Neuronal stem cell (in vitro differentiated cells): ENCODE measurements at regions not wholly inside any gene's neighbourhood (a gene's known extent, or its start where the extent isn't known, plus 50 kb on each side); places are given as distances from the start of the nearest gene placed in this dataset.
A peak's percentile ranks its signal among the peaks of the same experiment; 100 is the strongest.

Experiments used
- DNase-seq: peaks from one replicate; pipeline ENCODE4 v3.0.0-alpha.2; 2013; ENCODE audit warnings: low spot score
- H2AFZ ChIP-seq: one replicate; pipeline ENCODE4 v1.6.1; 2013; ENCODE audit warnings: mild to moderate bottlenecking, low read length, inconsistent platforms
- H2AK5ac ChIP-seq: 2 replicates; pipeline ENCODE4 v1.6.1; 2013; ENCODE audit warnings: low read depth, mild to moderate bottlenecking, inconsistent platforms, low read length, moderate library complexity, mixed read lengths
- H2BK120ac ChIP-seq: 2 replicates; pipeline ENCODE4 v1.6.1; 2013; ENCODE audit warnings: low read depth, mild to moderate bottlenecking, inconsistent platforms, low read length, moderate library complexity, mixed read lengths
- H2BK12ac ChIP-seq: one replicate; pipeline ENCODE4 v1.6.1; 2013; ENCODE audit warnings: low read length, inconsistent platforms
- H2BK15ac ChIP-seq: 2 replicates; pipeline ENCODE4 v1.6.1; 2013; ENCODE audit warnings: mild to moderate bottlenecking, low read length, inconsistent platforms, mixed read lengths
- H2BK5ac ChIP-seq: one replicate; pipeline ENCODE4 v1.6.1; 2013; ENCODE audit warnings: inconsistent platforms, mild to moderate bottlenecking, low read length, moderate library complexity
- H3K14ac ChIP-seq: one replicate; pipeline ENCODE4 v1.6.1; 2013; ENCODE audit warnings: low read length, inconsistent platforms
- H3K18ac ChIP-seq: 2 replicates; pipeline ENCODE4 v1.6.1; 2013; ENCODE audit warnings: low read length, inconsistent platforms
- H3K23ac ChIP-seq: 2 replicates; pipeline ENCODE4 v1.6.1; 2013; ENCODE audit warnings: low read depth, mild to moderate bottlenecking, mixed read lengths, low read length, inconsistent platforms; ENCODE audit not compliant: poor library complexity
- H3K27ac ChIP-seq: replicated peaks from 3 replicates; pipeline ENCODE4 v1.5.1; 2013; ENCODE audit warnings: low read length, inconsistent platforms
- H3K27me3 ChIP-seq, 3 experiments: 2 replicates each; pipeline ENCODE4 v1.6.1; 2013; ENCODE audit warnings: low read length in 3 of 3, mild to moderate bottlenecking in 2 of 3, inconsistent platforms in 1 of 3, low read depth in 1 of 3, mixed read lengths in 1 of 3, moderate library complexity in 1 of 3; ENCODE audit not compliant: control insufficient read depth in 3 of 3, insufficient read depth in 3 of 3
- H3K36me3 ChIP-seq, 2 donors: replicated peaks in 1 of 2; 2 replicates each; pipeline ENCODE4 v1.6.1; 2013; ENCODE audit warnings: low read length in 2 of 2; ENCODE audit not compliant: control insufficient read depth in 2 of 2, insufficient read depth in 2 of 2
- H3K4ac ChIP-seq: 2 replicates; pipeline ENCODE4 v1.6.1; 2013; ENCODE audit warnings: inconsistent platforms, mild to moderate bottlenecking, low read length, moderate library complexity
- H3K4me1 ChIP-seq, 2 donors: 1 replicate in 1 of 2; 2 replicates in 1 of 2; pipeline ENCODE4 v1.6.1; 2013; ENCODE audit warnings: low read length in 2 of 2, low read depth in 1 of 2; ENCODE audit not compliant: control insufficient read depth in 2 of 2, insufficient read depth in 1 of 2
- H3K4me2 ChIP-seq: one replicate; pipeline ENCODE4 v1.6.1; 2013; ENCODE audit warnings: mild to moderate bottlenecking, low read length, inconsistent platforms; ENCODE audit not compliant: insufficient read depth, poor library complexity, severe bottlenecking
- H3K4me3 ChIP-seq, 2 donors: 2 replicates each; pipeline ENCODE4 v1.5.1; 2013; ENCODE audit warnings: low read length in 2 of 2, mild to moderate bottlenecking in 2 of 2, inconsistent platforms in 1 of 2, moderate library complexity in 1 of 2
- H3K79me1 ChIP-seq: one replicate; pipeline ENCODE4 v1.6.1; 2013; ENCODE audit warnings: low read depth, mild to moderate bottlenecking, inconsistent platforms, low read length, moderate library complexity
- H3K9ac ChIP-seq: one replicate; pipeline ENCODE4 v1.6.1; 2013; ENCODE audit warnings: mild to moderate bottlenecking, low read depth, low read length, inconsistent platforms; ENCODE audit not compliant: poor library complexity
- H3K9me3 ChIP-seq, 2 donors: replicated peaks in 1 of 2; 2 replicates each; pipeline versions ENCODE3 to v1.6.1; 2013; ENCODE audit warnings: low read length in 2 of 2, mild to moderate bottlenecking in 2 of 2, inconsistent platforms in 1 of 2, low read depth in 1 of 2, mixed read lengths in 1 of 2, moderate library complexity in 1 of 2; ENCODE audit not compliant: control insufficient read depth in 2 of 2, insufficient read depth in 1 of 2
- H4K8ac ChIP-seq: one replicate; pipeline ENCODE4 v1.6.1; 2013; ENCODE audit warnings: low read depth, mild to moderate bottlenecking, inconsistent platforms, low read length, moderate library complexity
- H4K91ac ChIP-seq: one replicate; pipeline ENCODE4 v1.6.1; 2013; ENCODE audit warnings: low read length, low read depth, mild to moderate bottlenecking, inconsistent platforms; ENCODE audit not compliant: poor library complexity
- WGBS, 2 donors: extraction: QIAGEN DNeasy Blood & Tissue Kit; methylation state at CpG; one replicate each; pipeline ENCODE4 v1.1.7; 2013; ENCODE audit warnings: missing lambda C conversion rate in 2 of 2, mixed read lengths in 1 of 2; ENCODE audit not compliant: insufficient read length in 2 of 2, insufficient replicate concordance in 1 of 2; ENCODE audit errors: extremely low coverage in 2 of 2; 5-methylcytosine and 5-hydroxymethylcytosine counted together

- peaks cover 0 to 4% (median 0%) of the 10 kb centered on the region in 3 experiments for H3K27me3 ChIP-seq
- H2AFZ ChIP-seq = no peak overlapping the region
- no peak overlapping the region for H2BK15ac ChIP-seq
- no peak overlapping the region for H4K91ac ChIP-seq
- no peaks in the 10 kb centered on the region for H3K9me3 ChIP-seq
- no CpG with 5 or more reads among the region's 7 CpGs for WGBS, 2 donors
- H2AK5ac ChIP-seq = no peak overlapping the region
- H3K4me3 ChIP-seq = no peak overlapping the region
- no peak overlapping the region for H3K27ac ChIP-seq
- H3K14ac ChIP-seq = no peak overlapping the region
- no peak overlapping the region for H4K8ac ChIP-seq
- H3K4me1 ChIP-seq = peaks cover 0 to 4% of the 10 kb centered on the region in 2 donors
- DNase-seq = no peak
- H2BK5ac ChIP-seq = no peak overlapping the region
- H3K4ac ChIP-seq = no peak overlapping the region
- no peak overlapping the region for H2BK120ac ChIP-seq
- H3K18ac ChIP-seq = no peak overlapping the region
- no peak overlapping the region for H2BK12ac ChIP-seq
- H3K36me3 ChIP-seq = no peaks in the 10 kb centered on the region
- no peak overlapping the region for H3K4me2 ChIP-seq
- no peaks in the 10 kb centered on the region for H3K79me1 ChIP-seq
- no peak overlapping the region for H3K9ac ChIP-seq
- no peak overlapping the region for H3K23ac ChIP-seq
These were observed 143.2 kb upstream of the SEL1L start for GRCh38 chr14:81676879-81677278.

DNA sequence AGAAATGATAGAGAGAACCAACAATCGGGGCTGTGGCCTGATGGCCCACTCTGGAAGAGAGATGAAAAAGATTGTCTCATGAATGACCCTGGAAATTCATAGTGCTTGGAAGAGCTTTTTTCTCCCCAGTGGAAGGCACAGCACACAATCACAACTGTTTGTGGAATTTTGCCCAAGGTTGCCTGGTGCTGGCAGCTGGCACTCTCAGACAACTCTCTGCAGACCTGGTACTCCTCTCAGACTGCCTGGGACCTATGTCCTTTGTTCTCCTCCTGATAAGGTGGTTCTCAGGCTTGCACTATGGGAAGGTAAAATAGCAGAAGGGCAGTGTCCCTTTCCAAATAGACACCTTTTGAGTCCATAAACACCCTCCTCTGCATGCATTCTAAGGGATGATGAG lies 144.1 kb upstream of the SEL1L start:
- H3K4me2 ChIP-seq = no peak overlapping the region
- no peak overlapping the region for H3K18ac ChIP-seq
- H3K23ac ChIP-seq = no peak overlapping the region
- H2BK12ac ChIP-seq = no peak overlapping the region
- no peak overlapping the region for H3K9ac ChIP-seq
- H2BK5ac ChIP-seq = no peak overlapping the region
- H3K9me3 ChIP-seq = no peaks in the 10 kb centered on the region
- peaks cover 0 to 4% of the 10 kb centered on the region in 2 donors for H3K4me1 ChIP-seq
- H2BK120ac ChIP-seq = no peak overlapping the region
- peaks cover 0 to 4% (median 0%) of the 10 kb centered on the region in 3 experiments for H3K27me3 ChIP-seq
- H3K79me1 ChIP-seq = no peaks in the 10 kb centered on the region
- no peaks in the 10 kb centered on the region for H3K36me3 ChIP-seq
- no peak overlapping the region for H3K14ac ChIP-seq
- no peak overlapping the region for H2AFZ ChIP-seq
- H2BK15ac ChIP-seq = no peak overlapping the region
- H3K4ac ChIP-seq = no peak overlapping the region
- H3K27ac ChIP-seq = no peak overlapping the region
- DNase-seq = no peak
- no peak overlapping the region for H2AK5ac ChIP-seq
- WGBS, 2 donors = no CpG with 5 or more reads among the region's 1 CpG
- no peak overlapping the region for H3K4me3 ChIP-seq
- no peak overlapping the region for H4K8ac ChIP-seq
- H4K91ac ChIP-seq = no peak overlapping the region

DNA sequence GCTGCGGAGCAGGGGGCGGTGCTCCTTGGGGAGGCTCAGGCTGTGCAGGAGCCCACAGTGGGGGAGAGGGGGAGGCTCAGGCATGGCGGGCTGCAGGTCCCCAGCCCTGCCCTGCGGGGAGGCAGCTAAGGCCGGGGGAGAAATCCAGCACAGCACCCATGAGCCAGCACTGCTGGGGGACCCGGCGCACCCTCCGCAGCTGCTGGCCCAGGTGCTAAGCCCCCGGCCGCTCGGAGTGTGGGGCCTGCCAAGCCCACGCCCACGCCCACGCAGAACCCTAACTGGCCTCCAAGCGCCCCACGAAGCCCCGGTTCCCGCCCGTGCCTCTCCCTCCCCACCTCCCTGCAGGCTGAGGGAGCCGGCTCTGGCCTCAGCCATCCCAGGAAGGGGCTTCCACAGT lies 145.6 kb upstream of the SEL1L start:
- H3K4ac ChIP-seq = no peak overlapping the region
- no peak overlapping the region for H3K14ac ChIP-seq
- H3K18ac ChIP-seq = peak overlapping the region; percentile 78
- no peak overlapping the region for H2BK5ac ChIP-seq
- H2BK12ac ChIP-seq = no peak overlapping the region
- H3K27me3 ChIP-seq = peaks cover 0 to 4% (median 0%) of the 10 kb centered on the region in 3 experiments
- no peak overlapping the region for H2BK120ac ChIP-seq
- peak overlapping the region; percentile 16 for H2AK5ac ChIP-seq
- no peak overlapping the region for H3K9ac ChIP-seq
- no peak overlapping the region for H3K23ac ChIP-seq
- H3K4me3 ChIP-seq = no peak overlapping the region
- H3K9me3 ChIP-seq = no peaks in the 10 kb centered on the region
- no peak overlapping the region for H4K91ac ChIP-seq
- peaks cover 0 to 4% of the 10 kb centered on the region in 2 donors for H3K4me1 ChIP-seq
- no CpG with 5 or more reads among the region's 20 CpGs for WGBS, 2 donors
- H2BK15ac ChIP-seq = no peak overlapping the region
- DNase-seq = no peak
- no peaks in the 10 kb centered on the region for H3K36me3 ChIP-seq
- no peak overlapping the region for H3K27ac ChIP-seq
- no peak overlapping the region for H2AFZ ChIP-seq
- H3K79me1 ChIP-seq = no peaks in the 10 kb centered on the region
- no peak overlapping the region for H4K8ac ChIP-seq
- H3K4me2 ChIP-seq = no peak overlapping the region

GRCh38 chr14:81681541-81681940 lies 147.9 kb upstream of the SEL1L start:
- H3K4me3 ChIP-seq = no peak overlapping the region
- H3K27me3 ChIP-seq = peaks cover 0 to 4% (median 0%) of the 10 kb centered on the region in 3 experiments
- no peak overlapping the region for H4K8ac ChIP-seq
- H3K9ac ChIP-seq = no peak overlapping the region
- no peak overlapping the region for H3K4me2 ChIP-seq
- no peak overlapping the region for H2BK15ac ChIP-seq
- peaks cover 0 to 4% of the 10 kb centered on the region in 2 donors for H3K4me1 ChIP-seq
- no peaks in the 10 kb centered on the region for H3K79me1 ChIP-seq
- no peak overlapping the region for H3K4ac ChIP-seq
- no peak overlapping the region for H3K14ac ChIP-seq
- H3K36me3 ChIP-seq = no peaks in the 10 kb centered on the region
- DNase-seq = no peak
- H2AK5ac ChIP-seq = no peak overlapping the region
- no peak overlapping the region for H3K27ac ChIP-seq
- no peak overlapping the region for H2BK5ac ChIP-seq
- H2AFZ ChIP-seq = no peak overlapping the region
- no peak overlapping the region for H2BK12ac ChIP-seq
- no CpG with 5 or more reads among the region's 3 CpGs for WGBS, 2 donors
- H3K18ac ChIP-seq = no peak overlapping the region
- H2BK120ac ChIP-seq = no peak overlapping the region
- H4K91ac ChIP-seq = no peak overlapping the region
- H3K9me3 ChIP-seq = no peaks in the 10 kb centered on the region
- no peak overlapping the region for H3K23ac ChIP-seq
